ENCODE measurements at regions not wholly inside any gene's neighbourhood (a gene's known extent, or its start where the extent isn't known, plus 50 kb on each side); places are given as distances from the start of the nearest gene placed in this dataset.

- TF ChIP-seq, protein P1, sequence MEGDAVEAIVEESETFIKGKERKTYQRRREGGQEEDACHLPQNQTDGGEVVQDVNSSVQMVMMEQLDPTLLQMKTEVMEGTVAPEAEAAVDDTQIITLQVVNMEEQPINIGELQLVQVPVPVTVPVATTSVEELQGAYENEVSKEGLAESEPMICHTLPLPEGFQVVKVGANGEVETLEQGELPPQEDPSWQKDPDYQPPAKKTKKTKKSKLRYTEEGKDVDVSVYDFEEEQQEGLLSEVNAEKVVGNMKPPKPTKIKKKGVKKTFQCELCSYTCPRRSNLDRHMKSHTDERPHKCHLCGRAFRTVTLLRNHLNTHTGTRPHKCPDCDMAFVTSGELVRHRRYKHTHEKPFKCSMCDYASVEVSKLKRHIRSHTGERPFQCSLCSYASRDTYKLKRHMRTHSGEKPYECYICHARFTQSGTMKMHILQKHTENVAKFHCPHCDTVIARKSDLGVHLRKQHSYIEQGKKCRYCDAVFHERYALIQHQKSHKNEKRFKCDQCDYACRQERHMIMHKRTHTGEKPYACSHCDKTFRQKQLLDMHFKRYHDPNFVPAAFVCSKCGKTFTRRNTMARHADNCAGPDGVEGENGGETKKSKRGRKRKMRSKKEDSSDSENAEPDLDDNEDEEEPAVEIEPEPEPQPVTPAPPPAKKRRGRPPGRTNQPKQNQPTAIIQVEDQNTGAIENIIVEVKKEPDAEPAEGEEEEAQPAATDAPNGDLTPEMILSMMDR (IDR thresholded peaks at IDR 0.05) = no peak
- no peak for TF ChIP-seq EP300 (IDR thresholded peaks at IDR 0.05)
Observed at GRCh38 chr10:44787480-44788075, 123.6 kb upstream of the TMEM72 start.
